ENCODE measurements at regions not wholly inside any gene's neighbourhood (a gene's known extent, or its start where the extent isn't known, plus 50 kb on each side); places are given as distances from the start of the nearest gene placed in this dataset.

DNA sequence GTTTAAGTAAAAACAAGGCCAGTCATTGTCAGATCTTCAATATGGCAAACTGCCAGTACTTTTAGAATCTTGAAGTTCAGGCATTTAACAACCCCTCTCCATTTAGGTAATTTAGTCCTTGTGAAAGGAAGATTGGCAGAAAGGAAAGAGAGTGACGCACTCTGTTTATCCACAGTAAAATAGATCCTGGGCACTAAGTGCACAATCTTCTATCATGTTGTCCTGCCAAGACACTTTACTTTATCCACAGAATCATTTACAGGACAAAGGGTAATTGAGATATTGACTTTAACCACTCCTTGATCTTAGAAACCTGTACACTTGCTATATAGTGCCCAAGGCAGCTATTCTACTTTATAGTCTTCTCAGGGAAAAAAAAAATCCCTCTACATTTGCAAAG, 786.4 kb upstream of the SLITRK1 start:
- TF ChIP-seq, protein P1, sequence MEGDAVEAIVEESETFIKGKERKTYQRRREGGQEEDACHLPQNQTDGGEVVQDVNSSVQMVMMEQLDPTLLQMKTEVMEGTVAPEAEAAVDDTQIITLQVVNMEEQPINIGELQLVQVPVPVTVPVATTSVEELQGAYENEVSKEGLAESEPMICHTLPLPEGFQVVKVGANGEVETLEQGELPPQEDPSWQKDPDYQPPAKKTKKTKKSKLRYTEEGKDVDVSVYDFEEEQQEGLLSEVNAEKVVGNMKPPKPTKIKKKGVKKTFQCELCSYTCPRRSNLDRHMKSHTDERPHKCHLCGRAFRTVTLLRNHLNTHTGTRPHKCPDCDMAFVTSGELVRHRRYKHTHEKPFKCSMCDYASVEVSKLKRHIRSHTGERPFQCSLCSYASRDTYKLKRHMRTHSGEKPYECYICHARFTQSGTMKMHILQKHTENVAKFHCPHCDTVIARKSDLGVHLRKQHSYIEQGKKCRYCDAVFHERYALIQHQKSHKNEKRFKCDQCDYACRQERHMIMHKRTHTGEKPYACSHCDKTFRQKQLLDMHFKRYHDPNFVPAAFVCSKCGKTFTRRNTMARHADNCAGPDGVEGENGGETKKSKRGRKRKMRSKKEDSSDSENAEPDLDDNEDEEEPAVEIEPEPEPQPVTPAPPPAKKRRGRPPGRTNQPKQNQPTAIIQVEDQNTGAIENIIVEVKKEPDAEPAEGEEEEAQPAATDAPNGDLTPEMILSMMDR (IDR thresholded peaks at IDR 0.05), result no peak
- TF ChIP-seq EP300 (IDR thresholded peaks at IDR 0.05) (no peak), POLR2A (IDR thresholded peaks at IDR 0.05) (no peak)
- H3K4me1 ChIP-seq, result no peaks in the 10 kb centered on the region
- no peak overlapping the region for H3K27ac ChIP-seq
- H3K36me3 ChIP-seq, result no peaks in the 10 kb centered on the region
- no peak for DNase-seq (ENCODE audit: low spot score in 2 of 2)
- no peaks in the 10 kb centered on the region for H3K9me3 ChIP-seq
- no peaks in the 10 kb centered on the region for H3K27me3 ChIP-seq
- H3K4me3 ChIP-seq, result no peak overlapping the region
- 87 to 91% methylated on average over 1 of the region's 1 CpG for WGBS, 2 donors

DNA sequence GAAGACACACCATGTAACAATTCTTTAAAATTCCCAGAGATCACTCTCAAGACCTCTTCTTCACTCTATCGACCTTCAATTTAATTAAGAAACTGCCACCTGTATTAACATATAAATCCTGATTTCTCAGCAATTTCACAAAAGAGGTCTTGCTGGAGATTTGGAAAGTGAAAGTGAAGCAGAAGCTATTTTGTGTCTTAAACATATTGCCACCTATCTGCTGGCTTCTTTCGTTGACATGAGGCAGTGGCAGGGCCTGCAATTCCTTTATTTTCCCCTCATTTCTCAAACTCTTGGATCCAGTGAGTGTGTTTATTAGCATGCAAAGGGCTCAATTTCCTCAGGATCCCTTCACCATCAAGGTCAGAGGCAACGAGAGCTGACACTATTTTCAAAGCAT, 780.2 kb upstream of the SLITRK1 start:
- H3K4me1 ChIP-seq, result peaks cover 0 to 6% (median 0%) of the 10 kb centered on the region in 4 donors
- no peaks in the 10 kb centered on the region for H3K27me3 ChIP-seq
- TF ChIP-seq, protein P1 (IDR thresholded peaks at IDR 0.05), result no peak
- TF ChIP-seq POLR2A (IDR thresholded peaks at IDR 0.05) (no peak), EP300 (IDR thresholded peaks at IDR 0.05) (no peak)
- no peak overlapping the region for H3K4me3 ChIP-seq
- H3K27ac ChIP-seq, result no peak overlapping the region
- 80 to 86% methylated on average over 3 of the region's 3 CpGs for WGBS, 2 donors
- no peaks in the 10 kb centered on the region for H3K36me3 ChIP-seq
- no peaks in the 10 kb centered on the region for H3K9me3 ChIP-seq
- no peak for DNase-seq (ENCODE audit: low spot score in 2 of 2)

DNA sequence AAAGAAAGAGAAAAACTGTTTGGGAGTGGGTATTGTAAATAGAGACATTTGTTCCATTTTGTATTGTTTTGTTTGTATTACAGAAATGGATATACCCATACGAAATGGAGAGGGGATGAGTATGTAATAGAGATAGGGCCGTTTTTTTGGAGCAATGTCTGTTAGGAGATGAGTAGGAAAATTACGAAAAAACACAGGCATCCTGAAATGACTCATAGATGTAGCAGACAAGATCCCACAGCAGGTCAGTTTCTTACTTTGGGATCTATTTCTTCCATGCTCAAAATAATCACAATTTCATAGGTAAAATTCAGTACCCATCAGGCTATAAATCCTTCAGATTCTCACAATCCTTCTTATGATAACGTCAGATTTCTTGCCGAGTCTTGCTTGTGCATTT, 779.4 kb upstream of the SLITRK1 start:
- no peaks in the 10 kb centered on the region for H3K9me3 ChIP-seq
- no peak for TF ChIP-seq POLR2A (IDR thresholded peaks at IDR 0.05)
- TF ChIP-seq, protein P1 (IDR thresholded peaks at IDR 0.05), result no peak
- TF ChIP-seq EP300 (IDR thresholded peaks at IDR 0.05), result no peak
- 82 to 84% methylated on average over 5 of the region's 5 CpGs for WGBS, 2 donors

DNA sequence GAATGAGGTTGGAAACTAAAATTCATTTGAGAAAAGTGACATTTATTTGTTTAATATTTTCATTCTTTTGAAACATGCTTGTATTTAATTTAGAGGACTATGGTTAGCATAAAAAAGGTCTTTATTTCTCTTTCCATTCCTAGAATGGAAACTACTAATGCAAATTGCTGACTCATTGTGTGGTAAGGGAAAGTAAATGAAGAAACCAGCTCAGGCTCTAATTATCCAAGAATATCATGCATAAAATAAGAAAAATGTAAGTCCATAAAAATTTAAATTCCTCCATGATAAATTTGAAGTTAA, 777.0 kb upstream of the SLITRK1 start:
- TF ChIP-seq POLR2A (IDR thresholded peaks at IDR 0.05), result no peak
- no peak for TF ChIP-seq EP300 (IDR thresholded peaks at IDR 0.05)
- TF ChIP-seq, protein P1 (IDR thresholded peaks at IDR 0.05), result no peak
- Histone ChIP-seq H3K4me1 (peaks cover 0 to 6% (median 0%) of the 10 kb centered on the region in 4 donors), H3K4me3 (no peak overlapping the region), H3K27ac (no peak overlapping the region), H3K9me3 (no peaks in the 10 kb centered on the region), H3K27me3 (no peaks in the 10 kb centered on the region), H3K36me3 (no peaks in the 10 kb centered on the region)
- no peak for DNase-seq (ENCODE audit: low spot score in 2 of 2)

More for the DNA sequence above, 779.4 kb upstream of the SLITRK1 start:
- Histone ChIP-seq H3K27me3 (no peaks in the 10 kb centered on the region), H3K4me3 (no peak overlapping the region), H3K4me1 (peaks cover 0 to 6% (median 0%) of the 10 kb centered on the region in 4 donors), H3K36me3 (no peaks in the 10 kb centered on the region), H3K27ac (no peak overlapping the region)
- no peak for DNase-seq (ENCODE audit: low spot score in 2 of 2)

DNA sequence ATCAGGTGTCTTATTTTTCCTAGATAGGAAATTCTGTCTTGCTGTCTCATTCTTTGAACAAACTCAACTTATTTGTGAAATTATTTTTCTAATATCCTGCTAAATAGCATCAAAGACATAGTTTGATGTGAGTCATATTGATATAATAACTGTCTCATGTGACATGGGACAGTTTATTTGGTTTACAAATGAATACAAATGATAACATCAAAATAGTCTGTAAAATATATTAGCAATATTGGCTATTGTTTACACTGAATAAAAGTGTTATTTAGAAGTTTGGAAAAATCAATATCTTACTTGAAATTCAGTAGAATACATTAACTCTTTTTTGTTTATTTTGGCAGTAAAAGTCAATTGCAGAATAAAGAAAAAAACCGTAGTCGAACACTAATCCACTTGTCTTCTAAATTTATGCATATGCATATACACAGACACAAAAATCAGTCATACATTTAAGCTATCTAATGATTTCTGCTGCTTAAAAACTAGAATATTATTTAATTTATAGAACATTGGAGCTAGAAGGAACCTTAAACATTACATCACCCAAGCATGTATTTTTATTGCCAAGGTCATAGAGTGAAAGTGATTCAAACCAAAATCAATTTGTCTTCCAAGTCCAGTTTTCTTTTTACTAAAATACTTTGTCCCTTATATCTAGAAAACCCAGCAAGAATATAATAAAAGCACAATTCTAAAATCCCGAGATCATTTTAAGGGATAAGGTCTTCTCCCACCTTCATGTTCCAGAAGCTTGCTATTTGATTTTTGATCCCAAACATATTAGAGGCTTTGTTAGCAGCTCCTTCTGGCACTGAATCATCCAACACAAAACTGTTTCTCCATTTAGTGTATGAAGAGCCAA, 776.5 kb upstream of the SLITRK1 start:
- 26 to 29% methylated on average over 3 of the region's 3 CpGs for WGBS, 2 donors
- Histone ChIP-seq H3K4me3 (no peak overlapping the region), H3K27ac (no peak overlapping the region), H3K9me3 (no peaks in the 10 kb centered on the region), H3K36me3 (no peaks in the 10 kb centered on the region), H3K4me1 (peaks cover 0 to 6% (median 0%) of the 10 kb centered on the region in 4 donors), H3K27me3 (no peaks in the 10 kb centered on the region)
- no peak for DNase-seq (ENCODE audit: low spot score in 2 of 2)
- TF ChIP-seq, protein P1 (IDR thresholded peaks at IDR 0.05), result no peak
- TF ChIP-seq POLR2A (IDR thresholded peaks at IDR 0.05), result no peak
- no peak for TF ChIP-seq EP300 (IDR thresholded peaks at IDR 0.05)

All from tibial nerve (tissue), 4 donors.